ENCODE measurements at regions not wholly inside any gene's neighbourhood (a gene's known extent, or its start where the extent isn't known, plus 50 kb on each side); places are given as distances from the start of the nearest gene placed in this dataset.

GRCh38 chr1:25039229-25039628 lies 109.2 kb upstream of the RUNX3 start:
- Histone ChIP-seq H3K27me3 (ENCODE audit: control insufficient read depth, insufficient read depth, low read length) (no peaks in the 10 kb centered on the region), H3K4me3 (ENCODE audit: insufficient read depth, low read depth, low read length) (no peak overlapping the region), H3K36me3 (replicated peaks; ENCODE audit: control insufficient read depth, insufficient read depth, low read length) (no peaks in the 10 kb centered on the region)
- DNase-seq, result no peak

GRCh38 chr1:25038699-25039098 lies 108.6 kb upstream of the RUNX3 start:
- Histone ChIP-seq H3K27me3 (ENCODE audit: control insufficient read depth, insufficient read depth, low read length) (no peaks in the 10 kb centered on the region), H3K36me3 (replicated peaks; ENCODE audit: control insufficient read depth, insufficient read depth, low read length) (no peaks in the 10 kb centered on the region)
- no peak for DNase-seq

GRCh38 chr1:25037174-25038074 lies 107.3 kb upstream of the RUNX3 start:
- Histone ChIP-seq H3K36me3 (replicated peaks; ENCODE audit: control insufficient read depth, insufficient read depth, low read length) (no peaks in the 10 kb centered on the region), H3K27me3 (ENCODE audit: control insufficient read depth, insufficient read depth, low read length) (no peaks in the 10 kb centered on the region), H3K4me3 (ENCODE audit: insufficient read depth, low read depth, low read length) (no peak overlapping the region)
- DNase-seq, result peak; percentile 94

More at GRCh38 chr1:25038699-25039098, 108.6 kb upstream of the RUNX3 start:
- no peak overlapping the region for H3K4me3 ChIP-seq (ENCODE audit: insufficient read depth, low read depth, low read length)

GRCh38 chr1:25036117-25036546 lies 106.1 kb upstream of the RUNX3 start:
- Histone ChIP-seq H3K4me3 (ENCODE audit: insufficient read depth, low read depth, low read length) (no peak overlapping the region), H3K27me3 (ENCODE audit: control insufficient read depth, insufficient read depth, low read length) (no peaks in the 10 kb centered on the region), H3K36me3 (replicated peaks; ENCODE audit: control insufficient read depth, insufficient read depth, low read length) (no peaks in the 10 kb centered on the region)
- DNase-seq, result no peak

- Histone ChIP-seq H3K36me3 (replicated peaks; ENCODE audit: control insufficient read depth, insufficient read depth, low read length) (no peaks in the 10 kb centered on the region), H3K27me3 (ENCODE audit: control insufficient read depth, insufficient read depth, low read length) (no peaks in the 10 kb centered on the region), H3K4me3 (ENCODE audit: insufficient read depth, low read depth, low read length) (no peak overlapping the region)
- DNase-seq, result no peak
Observed at GRCh38 chr1:25035523-25036116, 105.5 kb upstream of the RUNX3 start.

GRCh38 chr1:25034736-25035522 lies 104.9 kb upstream of the RUNX3 start:
- H3K36me3 ChIP-seq (replicated peaks; ENCODE audit: control insufficient read depth, insufficient read depth, low read length), result no peaks in the 10 kb centered on the region
- H3K4me3 ChIP-seq (ENCODE audit: insufficient read depth, low read depth, low read length), result no peak overlapping the region
- no peak for DNase-seq
- H3K27me3 ChIP-seq (ENCODE audit: control insufficient read depth, insufficient read depth, low read length), result no peaks in the 10 kb centered on the region

- Histone ChIP-seq H3K36me3 (replicated peaks; ENCODE audit: control insufficient read depth, insufficient read depth, low read length) (no peaks in the 10 kb centered on the region), H3K4me3 (ENCODE audit: insufficient read depth, low read depth, low read length) (no peak overlapping the region), H3K27me3 (ENCODE audit: control insufficient read depth, insufficient read depth, low read length) (no peaks in the 10 kb centered on the region)
- DNase-seq, result no peak
Observed at GRCh38 chr1:25033828-25034705, 104.0 kb upstream of the RUNX3 start.

GRCh38 chr1:25033030-25033827 lies 103.2 kb upstream of the RUNX3 start:
- no peaks in the 10 kb centered on the region for H3K36me3 ChIP-seq (replicated peaks; ENCODE audit: control insufficient read depth, insufficient read depth, low read length)
- no peak for DNase-seq
- H3K27me3 ChIP-seq (ENCODE audit: control insufficient read depth, insufficient read depth, low read length), result no peaks in the 10 kb centered on the region
- H3K4me3 ChIP-seq (ENCODE audit: insufficient read depth, low read depth, low read length), result no peak overlapping the region

- DNase-seq, result no peak
- no peaks in the 10 kb centered on the region for H3K36me3 ChIP-seq (replicated peaks; ENCODE audit: control insufficient read depth, insufficient read depth, low read length)
- H3K4me3 ChIP-seq (ENCODE audit: insufficient read depth, low read depth, low read length), result no peak overlapping the region
- no peaks in the 10 kb centered on the region for H3K27me3 ChIP-seq (ENCODE audit: control insufficient read depth, insufficient read depth, low read length)
Observed at GRCh38 chr1:25031966-25032667, 102.0 kb upstream of the RUNX3 start.

GRCh38 chr1:25031601-25031965 lies 101.5 kb upstream of the RUNX3 start:
- H3K27me3 ChIP-seq (ENCODE audit: control insufficient read depth, insufficient read depth, low read length), result no peaks in the 10 kb centered on the region
- no peak overlapping the region for H3K4me3 ChIP-seq (ENCODE audit: insufficient read depth, low read depth, low read length)
- H3K36me3 ChIP-seq (replicated peaks; ENCODE audit: control insufficient read depth, insufficient read depth, low read length), result no peaks in the 10 kb centered on the region
- DNase-seq, result no peak

- Histone ChIP-seq H3K36me3 (replicated peaks; ENCODE audit: control insufficient read depth, insufficient read depth, low read length) (no peaks in the 10 kb centered on the region), H3K4me3 (ENCODE audit: insufficient read depth, low read depth, low read length) (no peak overlapping the region), H3K27me3 (ENCODE audit: control insufficient read depth, insufficient read depth, low read length) (no peaks in the 10 kb centered on the region)
- no peak for DNase-seq
Observed at GRCh38 chr1:25030674-25031589, 100.9 kb upstream of the RUNX3 start.

GRCh38 chr1:25030012-25030411 lies 99.9 kb upstream of the RUNX3 start:
- DNase-seq, result no peak
- Histone ChIP-seq H3K27me3 (ENCODE audit: control insufficient read depth, insufficient read depth, low read length) (no peaks in the 10 kb centered on the region), H3K4me3 (ENCODE audit: insufficient read depth, low read depth, low read length) (no peak overlapping the region), H3K36me3 (replicated peaks; ENCODE audit: control insufficient read depth, insufficient read depth, low read length) (no peaks in the 10 kb centered on the region)

Measured in H7 (cell line).